ENCODE measurements at regions not wholly inside any gene's neighbourhood (a gene's known extent, or its start where the extent isn't known, plus 50 kb on each side); places are given as distances from the start of the nearest gene placed in this dataset.

- no peak for FAIRE-seq
These were observed 55.9 kb upstream of the ID4 start for GRCh38 chr6:19781269-19781668.

- FAIRE-seq = no peak
These were observed 54.6 kb upstream of the ID4 start for GRCh38 chr6:19782588-19782987.
